IPS-NIHi11 (cell line): ENCODE measurements at regions not wholly inside any gene's neighbourhood (a gene's known extent, or its start where the extent isn't known, plus 50 kb on each side); places are given as distances from the start of the nearest gene placed in this dataset.
"Not testable (repeated sequence)": the region's sequence is repeated elsewhere in the genome, so short reads cannot be mapped to it uniquely, and the experiment has no call there.

Experiments
- DNase-seq: peaks from one replicate; pipeline ENCODE4 v3.0.0; 2012; ENCODE audit warnings: mixed read lengths, low spot score

GRCh38 chr2:100703213-100703612, 116.7 kb upstream of the NPAS2 start:
- DNase-seq: no peak

- no peak for DNase-seq
Observed at GRCh38 chr2:100703739-100704138, 116.2 kb upstream of the NPAS2 start.

GRCh38 chr2:100704156-100704555, 115.8 kb upstream of the NPAS2 start:
- DNase-seq: no peak

GRCh38 chr2:100704711-100705110, 115.2 kb upstream of the NPAS2 start:
- DNase-seq: no peak

DNA sequence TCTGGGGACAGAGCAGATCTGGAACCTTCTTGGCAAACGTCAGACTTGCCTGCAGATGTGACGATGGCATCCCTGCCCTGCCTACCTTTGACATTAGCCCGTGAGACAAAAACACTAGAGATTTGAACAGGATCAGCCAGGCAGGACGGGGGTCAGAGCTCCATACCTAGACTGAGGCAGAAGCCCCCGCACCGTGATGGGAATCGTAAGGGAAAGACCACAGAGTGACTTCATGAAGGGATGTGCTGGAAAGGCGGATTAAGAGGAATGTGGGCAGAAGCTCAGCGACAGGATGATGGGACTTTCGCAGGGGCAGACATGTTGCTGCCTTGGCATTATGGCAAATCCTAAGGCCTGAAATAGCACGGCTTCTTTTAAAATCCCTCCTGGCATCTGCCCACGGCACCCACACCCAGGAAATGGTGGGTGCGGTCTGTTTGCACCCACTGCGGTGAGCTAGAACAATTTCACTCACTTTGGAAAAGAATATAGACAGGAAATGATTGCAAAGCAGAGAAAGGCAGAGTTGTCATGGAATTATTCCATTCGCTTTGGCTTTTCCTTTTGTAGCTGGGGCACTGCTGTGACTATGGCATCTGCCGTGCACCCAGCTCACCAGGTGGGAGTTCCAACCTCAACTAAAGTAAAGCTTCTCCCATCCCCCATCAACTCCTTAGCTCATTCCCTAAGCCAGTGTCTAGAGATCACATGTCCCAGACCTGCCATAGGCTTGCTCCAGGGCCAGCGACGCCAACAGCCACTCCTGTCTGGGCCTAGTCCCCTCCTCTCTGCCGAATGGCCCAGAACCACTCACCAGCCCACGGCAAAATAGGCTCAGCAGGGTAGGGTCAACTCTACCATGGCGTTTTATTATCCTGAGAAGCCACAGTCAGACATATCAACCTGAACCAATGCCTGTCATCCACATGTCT, 112.7 kb upstream of the NPAS2 start:
- DNase-seq: no peak

DNA sequence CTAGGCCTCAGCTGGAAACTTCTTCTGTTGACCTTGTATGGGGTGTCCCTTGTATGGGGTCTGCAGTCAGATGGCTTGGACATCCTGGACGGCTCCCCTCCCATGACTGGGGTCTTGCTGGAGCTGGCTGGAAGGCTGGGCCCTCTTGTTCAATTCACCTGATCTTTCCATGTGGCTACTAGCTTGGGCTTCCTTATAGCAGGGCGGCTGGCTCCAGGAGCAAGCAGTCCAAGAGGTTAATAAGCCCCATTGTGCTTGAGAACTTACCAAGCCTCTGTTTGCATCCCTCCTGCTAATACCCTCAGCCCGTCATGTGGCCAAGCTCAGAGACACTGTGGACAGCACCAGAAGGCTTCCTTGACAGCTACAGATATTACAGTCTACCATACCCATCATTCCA, 111.6 kb upstream of the NPAS2 start:
- no peak for DNase-seq

GRCh38 chr2:100713106-100713505, 106.8 kb upstream of the NPAS2 start:
- DNase-seq: no peak

- DNase-seq: not testable (repeated sequence)
Observed at GRCh38 chr2:100714396-100715010, 105.4 kb upstream of the NPAS2 start.

DNA sequence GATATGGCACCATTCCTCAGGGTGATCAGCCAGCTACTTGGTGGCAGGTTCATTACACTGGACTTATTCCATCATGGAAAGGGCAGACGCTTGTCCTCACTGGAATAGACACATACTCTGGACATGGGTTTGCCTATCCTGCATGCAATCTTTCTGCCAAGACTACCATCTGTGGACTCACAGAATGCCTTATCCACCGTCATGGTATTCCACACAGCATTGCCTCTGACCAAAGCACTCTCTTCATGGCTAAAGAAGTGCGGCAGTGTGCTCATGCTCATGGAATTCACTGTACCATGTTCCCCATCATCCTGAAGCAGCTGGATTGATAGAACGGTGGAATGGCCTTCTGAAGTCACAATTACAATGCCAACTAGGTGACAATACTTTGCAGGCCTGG, 104.1 kb upstream of the NPAS2 start:
- not testable (repeated sequence) for DNase-seq

DNA sequence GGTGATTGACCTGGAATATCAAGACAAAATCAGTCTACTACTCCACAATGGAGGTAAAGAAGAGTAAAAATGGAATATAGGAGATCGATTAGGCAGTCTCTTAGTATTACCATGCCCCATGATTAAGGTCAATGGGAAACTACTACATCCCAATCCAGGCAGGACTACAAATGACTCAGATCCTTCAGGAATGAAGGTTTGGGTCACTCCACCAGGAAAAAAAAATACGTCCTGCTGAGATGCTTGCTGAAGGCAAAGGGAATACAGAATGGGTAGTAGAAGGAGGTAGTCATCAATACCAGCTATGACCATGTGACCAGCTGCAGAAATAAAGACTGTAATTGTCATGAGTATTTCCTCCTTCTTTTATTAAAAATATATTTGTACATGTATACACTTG, 103.4 kb upstream of the NPAS2 start:
- DNase-seq: no peak

DNA sequence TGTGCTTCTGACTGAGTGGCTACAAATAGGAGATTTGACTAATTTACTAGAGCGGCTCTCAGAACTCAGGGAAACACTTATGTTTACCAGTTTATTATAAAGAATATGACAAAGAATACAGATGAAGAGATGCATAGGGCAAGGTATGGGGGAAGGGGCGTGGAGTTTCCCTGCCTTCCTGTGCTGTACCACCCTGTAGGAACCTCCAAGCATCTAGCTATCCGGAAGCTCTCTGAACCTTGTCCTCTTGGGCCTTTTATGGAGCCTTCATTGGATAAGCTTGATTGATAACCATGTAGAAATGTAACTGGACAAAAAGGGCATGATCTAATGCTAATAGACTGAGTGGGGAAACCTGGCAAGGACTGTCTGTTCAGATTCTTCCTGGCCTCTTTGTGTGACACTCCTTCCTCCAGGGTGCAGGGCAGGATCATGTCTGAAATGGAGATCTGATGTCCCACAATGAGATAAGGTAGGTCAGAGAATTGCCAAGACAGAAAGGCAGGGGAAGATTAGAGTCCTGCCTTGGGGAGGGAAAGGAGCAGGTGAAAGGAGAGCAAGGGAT, 101.8 kb upstream of the NPAS2 start:
- DNase-seq: no peak

DNA sequence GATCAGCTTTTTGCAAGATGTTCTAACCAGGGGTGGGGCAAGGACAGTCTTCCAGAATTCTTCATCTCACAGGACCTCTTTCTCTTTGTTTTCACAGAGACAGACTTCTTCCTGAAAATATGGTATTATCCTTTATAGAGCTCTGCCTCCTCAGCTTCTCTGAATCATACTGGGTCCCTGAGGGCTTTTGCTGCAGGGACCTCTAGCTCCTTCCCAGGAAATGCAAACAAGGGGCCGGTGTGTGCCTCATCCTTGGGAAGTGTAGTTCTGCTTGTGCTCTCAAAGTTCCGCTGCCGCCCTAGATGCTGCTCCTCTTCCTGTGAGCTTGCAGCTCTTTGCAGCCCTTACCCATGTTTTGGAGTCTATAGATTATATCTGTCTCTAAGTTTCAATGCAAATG, 99.5 kb upstream of the NPAS2 start:
- no peak for DNase-seq

- no peak for DNase-seq
Observed at GRCh38 chr2:100721693-100722092, 98.2 kb upstream of the NPAS2 start.

DNA sequence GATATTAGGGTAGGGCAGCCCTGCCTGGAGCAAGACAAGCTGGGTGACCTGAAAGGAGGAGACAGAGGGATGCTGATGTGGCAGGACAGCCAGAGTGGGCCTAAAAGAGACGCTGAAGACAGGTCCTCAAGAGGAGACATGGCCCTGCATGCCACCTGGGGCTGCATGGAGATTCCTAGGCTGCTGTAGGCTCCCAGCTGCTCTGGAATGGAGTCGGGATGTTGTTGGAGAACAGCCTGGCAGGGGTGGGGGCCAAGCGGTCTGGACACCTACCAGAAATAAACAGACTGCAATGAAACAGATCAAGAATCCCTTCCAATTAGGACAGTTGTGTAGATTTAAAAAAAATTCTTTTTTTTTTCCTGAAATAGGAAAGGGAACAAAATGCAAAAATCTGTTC, 97.8 kb upstream of the NPAS2 start:
- no peak for DNase-seq

DNA sequence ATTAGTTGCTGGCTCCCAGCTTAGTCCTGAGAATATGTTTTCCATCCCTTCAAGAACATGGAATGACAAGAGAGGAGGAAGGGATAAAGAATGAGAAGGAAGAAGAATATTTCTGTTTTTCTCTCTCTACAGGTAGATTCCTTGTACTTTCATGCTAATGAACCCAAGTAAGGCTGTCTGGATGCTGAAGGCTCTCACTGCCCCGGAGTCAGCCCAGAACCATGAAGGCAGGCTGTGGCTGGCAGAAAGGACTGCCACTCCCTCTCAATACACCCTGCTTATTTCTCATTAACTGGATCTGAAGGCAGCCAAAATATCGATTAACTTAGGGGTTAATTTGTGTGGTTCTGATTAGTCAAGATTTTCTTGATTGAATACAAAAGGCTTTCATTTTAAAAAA, 93.1 kb upstream of the NPAS2 start:
- DNase-seq: no peak

GRCh38 chr2:100730290-100730868, 89.6 kb upstream of the NPAS2 start:
- peak; percentile 62 for DNase-seq

- no peak for DNase-seq
Observed at GRCh38 chr2:100731535-100731981, 88.4 kb upstream of the NPAS2 start.

GRCh38 chr2:100733391-100734187, 86.3 kb upstream of the NPAS2 start:
- peak; percentile 32 for DNase-seq

- no peak for DNase-seq
Observed at GRCh38 chr2:100736121-100736915, 83.6 kb upstream of the NPAS2 start.

GRCh38 chr2:100739735-100740432, 80.1 kb upstream of the NPAS2 start:
- DNase-seq: no peak
